ENCODE measurements at regions not wholly inside any gene's neighbourhood (a gene's known extent, or its start where the extent isn't known, plus 50 kb on each side); places are given as distances from the start of the nearest gene placed in this dataset.
A peak's percentile ranks its signal among the peaks of the same experiment; 100 is the strongest.

DNA sequence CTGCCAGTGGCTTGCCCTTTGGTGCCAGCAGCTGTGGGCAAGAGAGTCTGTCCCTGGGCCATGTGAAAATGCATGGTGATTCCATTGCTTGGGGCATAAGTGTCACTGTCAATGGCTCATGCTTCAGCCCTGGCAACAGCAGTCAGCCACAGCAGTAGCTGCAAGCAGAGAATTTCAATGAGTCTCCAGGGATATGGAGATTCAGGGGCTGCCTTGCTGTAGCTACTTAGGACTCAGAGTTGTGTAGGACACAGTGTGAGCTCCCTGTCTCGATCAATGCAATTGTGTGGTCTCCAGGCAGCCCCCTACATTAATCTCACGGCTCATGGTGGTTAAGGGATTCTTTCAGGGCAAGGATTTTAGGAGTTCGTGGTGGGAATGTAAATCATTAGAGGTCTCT, 126.3 kb upstream of the STARD3NL start:
- ATAC-seq: no peak
- Histone ChIP-seq H3K79me2 (ENCODE audit: control insufficient read depth, insufficient read depth, low read length) (no peaks in the 10 kb centered on the region), H3K9ac (ENCODE audit: insufficient read depth in 1 of 2, low read depth in 2 of 2, low read length in 2 of 2) (no peak overlapping the region), H3K27ac (ENCODE audit: extremely low read depth, low read depth, low read length) (no peak overlapping the region), H4K20me1 (replicated peaks; ENCODE audit: control insufficient read depth, insufficient read depth, low read length) (no peaks in the 10 kb centered on the region), H3K27me3 (ENCODE audit: control insufficient read depth in 2 of 2, insufficient read depth in 2 of 2, low read length in 2 of 2) (no peaks in the 10 kb centered on the region), H3K36me3 (ENCODE audit: control insufficient read depth, insufficient read depth, low read length) (no peaks in the 10 kb centered on the region), H3K4me2 (ENCODE audit: insufficient read depth, low read length) (no peak overlapping the region), H2AFZ (ENCODE audit: low read depth, low read length) (no peak overlapping the region), H3K4me3 (no peak overlapping the region), H3K9me3 (replicated peaks; ENCODE audit: control insufficient read depth, insufficient read depth, low read depth, low read length) (no peaks in the 10 kb centered on the region; the same call in 1 of the 2 replicates), H3K9me1 (ENCODE audit: control insufficient read depth, insufficient read depth, low read length) (no peaks in the 10 kb centered on the region), H3K4me1 (replicated peaks in 1 of 2; ENCODE audit: control insufficient read depth in 2 of 2, insufficient read depth in 2 of 2, low read length in 2 of 2) (no peaks in the 10 kb centered on the region)
- FAIRE-seq: no peak
- WGBS (ENCODE audit: insufficient coverage, low coverage, missing lambda C conversion rate): 0% methylated on average over 3 of the region's 3 CpGs
- no peak for DNase-seq (ENCODE audit: extremely low read depth in 1 of 4, low spot score in 3 of 4)
- CTCF ChIA-PET (ENCODE audit: low intra/inter-chr PET ratio): no interaction called here
- intact Hi-C loops (cut with micrococcal nuclease) (no loop called here), in situ Hi-C loops (cut with MboI) (no loop called here)
- TF ChIP-seq BCOR (IDR thresholded peaks at IDR 0.05): no peak
- TF ChIP-seq, protein P1, sequence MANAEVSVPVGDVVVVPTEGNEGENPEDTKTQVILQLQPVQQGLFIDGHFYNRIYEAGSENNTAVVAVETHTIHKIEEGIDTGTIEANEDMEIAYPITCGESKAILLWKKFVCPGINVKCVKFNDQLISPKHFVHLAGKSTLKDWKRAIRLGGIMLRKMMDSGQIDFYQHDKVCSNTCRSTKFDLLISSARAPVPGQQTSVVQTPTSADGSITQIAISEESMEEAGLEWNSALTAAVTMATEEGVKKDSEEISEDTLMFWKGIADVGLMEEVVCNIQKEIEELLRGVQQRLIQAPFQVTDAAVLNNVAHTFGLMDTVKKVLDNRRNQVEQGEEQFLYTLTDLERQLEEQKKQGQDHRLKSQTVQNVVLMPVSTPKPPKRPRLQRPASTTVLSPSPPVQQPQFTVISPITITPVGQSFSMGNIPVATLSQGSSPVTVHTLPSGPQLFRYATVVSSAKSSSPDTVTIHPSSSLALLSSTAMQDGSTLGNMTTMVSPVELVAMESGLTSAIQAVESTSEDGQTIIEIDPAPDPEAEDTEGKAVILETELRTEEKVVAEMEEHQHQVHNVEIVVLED (CRISPR knock-in tag; IDR thresholded peaks at IDR 0.05): no peak
- BruUV-seq (replicated peaks): no TSS peak
- POLR2A ChIA-PET: no interaction called here

DNA sequence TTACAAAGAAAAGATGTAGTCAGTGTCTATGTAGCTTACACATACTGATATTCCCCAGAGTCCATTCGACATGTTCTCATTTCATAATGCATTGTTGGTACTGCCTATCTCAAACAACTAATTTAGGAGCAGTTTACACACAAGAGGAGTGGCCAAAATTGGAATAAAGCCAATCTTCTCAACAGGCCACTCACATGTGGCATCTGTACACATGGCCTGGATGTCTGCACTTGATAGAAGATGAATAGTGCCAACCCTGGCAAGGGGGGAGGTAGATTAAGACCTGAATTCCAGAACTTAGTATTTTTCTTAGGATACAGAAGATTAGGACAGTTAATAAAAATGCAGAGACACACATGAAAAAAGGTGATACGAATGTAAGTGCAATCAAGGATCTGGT, 125.3 kb upstream of the STARD3NL start:
- Histone ChIP-seq H4K20me1 (replicated peaks; ENCODE audit: control insufficient read depth, insufficient read depth, low read length) (no peaks in the 10 kb centered on the region), H3K79me2 (ENCODE audit: control insufficient read depth, insufficient read depth, low read length) (no peaks in the 10 kb centered on the region), H3K9me1 (ENCODE audit: control insufficient read depth, insufficient read depth, low read length) (no peaks in the 10 kb centered on the region), H3K9me3 (replicated peaks; ENCODE audit: control insufficient read depth, insufficient read depth, low read depth, low read length) (no peaks in the 10 kb centered on the region; the same call in 1 of the 2 replicates), H3K9ac (ENCODE audit: insufficient read depth in 1 of 2, low read depth in 2 of 2, low read length in 2 of 2) (no peak overlapping the region), H2AFZ (ENCODE audit: low read depth, low read length) (no peak overlapping the region), H3K27ac (ENCODE audit: extremely low read depth, low read depth, low read length) (no peak overlapping the region), H3K4me1 (replicated peaks in 1 of 2; ENCODE audit: control insufficient read depth in 2 of 2, insufficient read depth in 2 of 2, low read length in 2 of 2) (no peaks in the 10 kb centered on the region), H3K36me3 (ENCODE audit: control insufficient read depth, insufficient read depth, low read length) (no peaks in the 10 kb centered on the region), H3K4me3 (no peak overlapping the region), H3K27me3 (ENCODE audit: control insufficient read depth in 2 of 2, insufficient read depth in 2 of 2, low read length in 2 of 2) (no peaks in the 10 kb centered on the region), H3K4me2 (ENCODE audit: insufficient read depth, low read length) (no peak overlapping the region)
- ChIA-PET POLR2A (no interaction called here), CTCF (ENCODE audit: low intra/inter-chr PET ratio) (no interaction called here)
- TF ChIP-seq NFIC (IDR thresholded peaks at IDR 0.05) (0 out of 2 replicates have a peak, but pooled peaks have one; percentile 24), SMAD1 (IDR thresholded peaks at IDR 0.05; ENCODE audit: low read depth, low read length, partially characterized antibody) (no peak), CEBPG (CRISPR knock-in tag; IDR thresholded peaks at IDR 0.05) (no peak), CEBPG (tag; conservative IDR thresholded peaks at IDR 0.05 in 1 of 2, IDR thresholded peaks at IDR 0.05 in 1 of 2) (no peak)
- FAIRE-seq: no peak
- in situ Hi-C loops (cut with MboI): no loop called here
- ATAC-seq: no peak
- WGBS (ENCODE audit: insufficient coverage, low coverage, missing lambda C conversion rate): 7% methylated on average over 2 of the region's 2 CpGs
- no TSS peak for BruUV-seq (replicated peaks)
- DNase-seq (ENCODE audit: extremely low read depth in 1 of 4, low spot score in 3 of 4): no peak
- intact Hi-C loops (cut with micrococcal nuclease): no loop called here
